M059J (cell line): ENCODE measurements at regions not wholly inside any gene's neighbourhood (a gene's known extent, or its start where the extent isn't known, plus 50 kb on each side); places are given as distances from the start of the nearest gene placed in this dataset.

Source experiments
- DNase-seq: peaks from one replicate; pipeline ENCODE4 v3.0.0-alpha.2; 2012; ENCODE audit warnings: low read depth

DNA sequence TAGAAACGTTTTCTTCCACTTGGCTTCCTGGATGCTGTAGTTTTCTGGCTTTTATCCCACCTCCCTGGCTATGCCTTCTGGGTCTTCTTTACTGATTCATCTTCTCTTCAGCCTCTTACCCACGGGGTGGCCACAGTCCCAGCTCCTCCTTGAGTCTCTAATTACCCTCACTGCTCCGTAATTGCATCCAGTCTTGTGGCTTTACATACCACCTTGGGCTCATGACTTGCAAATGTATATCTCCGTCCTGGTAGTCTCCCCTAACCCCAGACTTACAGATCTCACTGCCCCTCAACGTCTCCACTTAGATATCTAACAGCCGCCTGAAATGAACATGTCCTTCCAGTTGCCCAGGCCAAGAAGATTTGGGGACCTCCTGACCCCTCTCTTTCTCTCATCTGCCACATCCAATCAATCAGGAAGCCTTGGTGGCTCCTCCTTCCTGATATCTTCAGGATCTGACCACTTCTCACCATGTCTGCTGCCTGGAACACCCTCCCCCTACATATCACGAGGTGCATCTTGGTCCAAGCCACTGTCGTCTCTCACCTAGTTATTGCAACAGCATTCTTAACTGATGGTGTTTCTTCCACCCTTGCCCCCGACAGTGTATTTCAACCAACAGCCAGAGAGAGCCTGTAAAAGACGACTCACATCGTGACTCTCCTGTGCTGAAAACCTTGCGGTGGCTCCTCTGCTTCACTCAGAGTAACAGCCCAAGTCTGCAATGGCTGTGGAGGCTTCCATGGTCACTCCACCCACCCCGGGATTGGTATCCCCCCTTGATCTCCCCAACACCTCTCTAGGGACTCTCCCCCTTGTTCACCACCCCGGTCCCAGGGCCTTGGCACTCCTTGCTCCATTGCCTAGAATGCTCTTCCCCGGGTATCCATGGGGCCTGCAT, 219.0 kb upstream of the POU3F1 start:
- no peak for DNase-seq

GRCh38 chr1:38263438-38263837, 216.8 kb upstream of the POU3F1 start:
- no peak for DNase-seq

DNA sequence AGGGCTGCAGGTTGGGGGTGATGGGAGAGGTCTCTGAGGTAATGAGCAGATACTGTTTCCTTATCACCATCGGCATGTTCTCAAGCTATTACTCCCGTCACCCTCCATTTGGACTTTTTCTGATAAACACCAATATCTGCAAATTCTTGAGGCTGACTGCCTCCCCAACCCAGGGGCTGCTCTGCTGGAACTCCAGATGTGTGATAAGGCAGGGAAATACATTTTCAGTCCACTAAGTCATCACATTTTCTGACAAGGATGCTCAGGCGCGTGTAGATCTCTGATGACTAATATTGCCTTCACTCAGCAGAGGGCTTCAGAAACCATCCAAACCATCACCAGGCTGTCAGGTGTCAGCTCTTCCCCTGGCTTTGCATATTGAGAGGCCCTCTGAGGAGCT, 215.0 kb upstream of the POU3F1 start:
- no peak for DNase-seq

GRCh38 chr1:38258085-38258627, 211.6 kb upstream of the POU3F1 start:
- no peak for DNase-seq

DNA sequence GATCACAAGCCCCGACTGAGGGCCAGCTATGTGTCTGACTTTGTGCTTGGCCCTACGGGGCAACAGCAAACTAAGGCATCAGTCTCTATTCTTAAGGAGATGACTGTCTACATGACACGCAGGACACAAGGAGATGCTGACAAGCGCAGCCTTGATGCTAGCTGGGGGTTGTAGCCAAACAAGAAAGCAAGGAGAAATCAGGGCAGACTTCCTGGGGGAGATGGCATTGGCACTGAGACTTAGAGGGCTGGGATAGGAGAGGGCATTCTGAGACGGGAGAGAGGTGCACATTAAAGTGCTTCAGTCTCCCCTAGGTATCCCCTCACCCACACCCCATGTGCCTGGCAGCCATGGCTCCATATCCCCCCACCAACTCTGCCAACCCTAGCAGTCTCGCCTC, 210.8 kb upstream of the POU3F1 start:
- no peak for DNase-seq

GRCh38 chr1:38256072-38256471, 209.5 kb upstream of the POU3F1 start:
- no peak for DNase-seq

- no peak for DNase-seq
Measured at GRCh38 chr1:38253314-38253713, 206.7 kb upstream of the POU3F1 start.

GRCh38 chr1:38250356-38250755, 203.8 kb upstream of the POU3F1 start:
- no peak for DNase-seq

- no peak for DNase-seq
Measured at GRCh38 chr1:38249001-38249400, 202.4 kb upstream of the POU3F1 start.

- DNase-seq = peak; percentile 69
Measured at GRCh38 chr1:38246955-38247952, 200.7 kb upstream of the POU3F1 start.

DNA sequence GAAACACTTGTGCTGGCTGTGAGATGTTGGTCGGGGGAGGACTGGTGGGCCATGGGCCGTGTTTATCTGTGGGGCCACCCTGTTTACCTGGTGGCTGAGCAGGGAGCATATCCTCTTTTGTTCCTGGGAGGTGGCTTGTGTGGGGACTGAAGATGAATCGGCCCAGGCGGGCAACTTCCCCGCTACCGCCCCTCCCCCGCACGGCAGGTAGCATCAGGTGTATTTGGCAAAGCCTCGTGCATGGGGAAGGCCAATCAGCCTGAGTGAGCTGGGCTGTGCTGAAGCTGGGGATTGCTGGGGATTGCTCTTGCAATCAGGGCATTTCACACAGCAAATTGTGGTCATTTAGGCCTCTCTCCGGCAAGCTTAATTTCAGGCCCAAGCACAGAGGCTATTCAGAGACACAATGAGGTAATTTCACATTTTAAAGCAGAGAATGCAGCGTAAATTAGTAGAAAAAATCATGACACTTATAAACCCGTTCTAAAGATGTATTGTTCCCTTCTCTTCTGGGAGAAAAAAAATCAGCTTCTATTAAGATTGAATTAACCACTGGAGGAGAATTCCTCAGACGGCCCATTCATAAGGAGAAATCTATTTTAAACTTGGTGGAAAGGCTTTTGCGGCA, 197.7 kb upstream of the POU3F1 start:
- DNase-seq = no peak

- DNase-seq = peak; percentile 26
Measured at GRCh38 chr1:38243106-38243505, 196.5 kb upstream of the POU3F1 start.

- DNase-seq = peak; percentile 9
Measured at GRCh38 chr1:38242506-38242905, 195.9 kb upstream of the POU3F1 start.

DNA sequence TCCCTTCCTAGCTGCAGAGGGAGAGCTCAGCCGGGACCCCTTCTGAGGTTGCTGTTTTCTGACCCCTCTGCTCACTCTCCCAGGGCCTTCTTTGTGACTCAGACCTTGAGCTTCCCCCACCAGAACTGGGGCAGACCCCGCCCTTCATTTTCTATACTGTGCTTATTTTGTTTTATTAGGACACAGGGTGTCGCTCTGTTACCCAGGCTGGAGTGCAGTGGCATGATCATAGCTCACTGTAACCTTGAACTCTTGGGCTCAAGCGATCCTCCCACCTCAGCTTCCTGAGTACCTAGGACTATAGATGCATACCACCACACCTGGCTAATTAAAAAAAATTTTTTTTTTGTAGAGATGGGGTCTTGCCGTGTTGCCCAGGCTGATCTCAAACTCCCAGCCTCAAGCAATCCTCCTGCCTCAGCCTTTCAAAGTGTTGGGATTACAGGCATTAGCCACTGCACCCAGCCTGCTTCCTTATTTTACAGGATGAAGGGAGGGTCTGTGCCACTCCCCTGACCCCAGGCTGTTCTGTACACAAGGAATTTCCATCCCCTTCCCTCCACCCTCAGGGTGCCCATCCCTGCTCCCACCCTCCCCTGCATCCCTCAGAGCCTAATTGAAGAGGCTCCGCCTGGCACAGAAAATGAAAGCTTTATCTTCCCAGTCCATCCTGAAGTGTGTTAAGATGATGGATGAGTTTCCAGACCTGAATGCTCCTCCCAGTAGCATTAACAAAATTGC, 195.2 kb upstream of the POU3F1 start:
- no peak for DNase-seq

DNA sequence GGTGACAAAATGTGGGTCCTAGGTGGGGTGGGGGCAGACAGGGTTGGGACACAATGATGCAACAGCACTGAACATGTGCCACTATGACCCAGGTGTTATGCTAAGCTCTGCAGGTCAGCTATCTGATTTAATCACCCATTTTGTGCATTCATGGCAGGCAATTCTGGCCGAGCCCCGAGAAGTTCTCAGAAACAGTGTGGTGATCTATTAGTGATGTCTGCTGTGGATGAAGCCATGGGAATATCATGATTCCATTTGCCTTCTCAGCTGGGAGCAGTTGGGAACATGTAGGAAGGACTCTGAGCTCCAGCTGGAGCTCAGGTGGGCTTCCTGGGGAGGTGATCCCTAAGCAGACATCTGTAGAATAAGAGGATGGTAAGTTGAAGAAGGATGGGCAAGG, 194.0 kb upstream of the POU3F1 start:
- no peak for DNase-seq

GRCh38 chr1:38239258-38239835, 192.8 kb upstream of the POU3F1 start:
- DNase-seq = no peak

- no peak for DNase-seq
Measured at GRCh38 chr1:38238294-38238693, 191.7 kb upstream of the POU3F1 start.

DNA sequence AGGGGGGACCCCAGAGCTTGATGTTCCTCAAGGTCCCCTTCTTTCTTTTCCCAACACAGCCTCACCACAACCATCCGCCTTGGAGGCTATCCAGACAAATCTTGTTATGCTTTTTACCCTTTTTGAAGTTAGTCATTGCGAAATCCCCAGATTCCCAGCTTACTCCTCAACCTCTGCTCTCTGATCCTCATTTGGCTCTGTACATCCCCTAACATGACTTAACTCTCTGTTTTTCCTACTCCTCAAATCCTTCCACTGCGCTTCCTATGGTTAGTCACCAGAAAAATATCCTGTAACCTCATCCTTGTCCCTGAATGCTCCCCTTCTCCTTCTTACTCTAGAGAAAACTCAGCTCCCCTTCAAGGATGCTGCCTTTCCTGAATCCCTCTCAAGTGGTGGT, 189.1 kb upstream of the POU3F1 start:
- DNase-seq = peak; percentile 69

DNA sequence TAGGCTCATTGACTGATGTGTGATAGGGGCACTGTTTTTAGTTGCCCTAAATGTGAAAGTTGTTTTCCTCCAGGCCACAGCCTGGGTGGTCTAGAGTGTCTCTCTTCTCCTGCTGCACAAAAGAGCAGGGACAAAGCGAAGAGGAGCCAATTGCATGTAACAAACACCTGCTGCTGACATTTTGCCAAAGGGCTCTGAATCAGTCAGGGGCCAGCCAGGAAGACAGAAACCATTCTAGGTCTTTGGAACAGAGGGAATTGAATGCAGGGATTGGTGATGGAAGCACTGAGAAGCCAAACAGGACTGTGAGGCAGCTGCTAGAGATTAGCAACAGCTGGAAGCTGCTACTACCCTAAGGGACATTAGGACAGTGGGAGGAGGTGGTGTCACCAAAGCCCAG, 185.3 kb upstream of the POU3F1 start:
- no peak for DNase-seq

- no peak for DNase-seq
Measured at GRCh38 chr1:38228718-38229117, 182.1 kb upstream of the POU3F1 start.

DNA sequence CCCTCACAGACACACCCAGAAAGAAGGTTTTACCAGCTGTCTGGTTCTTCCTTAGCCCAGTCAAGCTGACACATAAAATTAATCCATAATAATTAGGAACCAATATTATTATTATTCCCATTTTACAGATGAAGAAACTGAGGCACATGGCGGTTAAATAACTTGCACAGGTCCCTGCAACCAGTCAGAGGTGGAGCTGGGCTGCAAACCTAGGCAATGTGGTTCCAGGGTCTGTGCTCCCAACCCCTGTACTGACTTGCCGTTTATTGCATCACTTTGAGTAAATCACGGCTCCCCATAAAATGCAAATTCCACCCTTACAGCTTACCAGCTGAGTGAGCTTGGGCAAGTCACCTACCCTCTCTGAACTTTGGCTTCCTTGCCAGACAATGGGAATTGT, 179.2 kb upstream of the POU3F1 start:
- DNase-seq = no peak
